Activated T-helper 17 cell treated with anti-CD3 and anti-CD28 coated beads, Interleukin-2, amount 50 U/mL, for 72 hours (primary cell): ENCODE measurements at regions not wholly inside any gene's neighbourhood (a gene's known extent, or its start where the extent isn't known, plus 50 kb on each side); places are given as distances from the start of the nearest gene placed in this dataset.

Source experiments
- ATAC-seq: fragments of 150-1000 bp; cut with Tn5 transposase; replicated peaks from 2 replicates; pipeline ENCODE4 v1.10.0; 2021; ENCODE audit warnings: mild to moderate bottlenecking, moderate library complexity
- H3K27ac Mint-ChIP-seq: one replicate; pipeline ENCODE4 v1.8.0; 2022; ENCODE audit warnings: mixed read lengths
- H3K27me3 Mint-ChIP-seq: one replicate; pipeline ENCODE4 v1.8.0; 2022; ENCODE audit warnings: mixed read lengths
- H3K36me3 Mint-ChIP-seq: one replicate; pipeline ENCODE4 v1.8.0; 2022; ENCODE audit warnings: low read depth, mild to moderate bottlenecking, mixed read lengths
- H3K4me1 Mint-ChIP-seq: one replicate; pipeline ENCODE4 v1.8.0; 2022; ENCODE audit warnings: mixed read lengths
- H3K4me3 Mint-ChIP-seq: one replicate; pipeline ENCODE4 v1.8.0; 2022; ENCODE audit warnings: mild to moderate bottlenecking, mixed read lengths
- H3K9me3 Mint-ChIP-seq: one replicate; pipeline ENCODE4 v1.8.0; 2022; ENCODE audit warnings: mixed read lengths

GRCh38 chr11:91625495-91625894 is 599.1 kb upstream of the FAT3 start:
- H3K36me3 Mint-ChIP-seq: no peaks in the 10 kb centered on the region
- no peaks in the 10 kb centered on the region for H3K4me1 Mint-ChIP-seq
- no peak overlapping the region for H3K4me3 Mint-ChIP-seq
- no peak overlapping the region for H3K27ac Mint-ChIP-seq
- ATAC-seq: no peak
- no peaks in the 10 kb centered on the region for H3K27me3 Mint-ChIP-seq
- peaks cover 6% of the 10 kb centered on the region for H3K9me3 Mint-ChIP-seq

GRCh38 chr11:91624021-91624420 is 600.6 kb upstream of the FAT3 start:
- no peaks in the 10 kb centered on the region for H3K36me3 Mint-ChIP-seq
- ATAC-seq: no peak
- no peak overlapping the region for H3K4me3 Mint-ChIP-seq
- H3K9me3 Mint-ChIP-seq: peaks cover 9% of the 10 kb centered on the region
- H3K27me3 Mint-ChIP-seq: no peaks in the 10 kb centered on the region
- no peaks in the 10 kb centered on the region for H3K4me1 Mint-ChIP-seq
- H3K27ac Mint-ChIP-seq: no peak overlapping the region

- Mint-ChIP-seq H3K9me3 (peaks cover 6% of the 10 kb centered on the region), H3K27ac (no peak overlapping the region), H3K36me3 (no peaks in the 10 kb centered on the region), H3K4me1 (no peaks in the 10 kb centered on the region), H3K4me3 (no peak overlapping the region), H3K27me3 (no peaks in the 10 kb centered on the region)
- no peak for ATAC-seq
Observed at GRCh38 chr11:91608677-91609076, 615.9 kb upstream of the FAT3 start.

GRCh38 chr11:91596111-91596510 is 628.5 kb upstream of the FAT3 start:
- peaks cover 21% of the 10 kb centered on the region for H3K9me3 Mint-ChIP-seq
- H3K27ac Mint-ChIP-seq: no peak overlapping the region
- no peak overlapping the region for H3K4me3 Mint-ChIP-seq
- no peaks in the 10 kb centered on the region for H3K36me3 Mint-ChIP-seq
- no peaks in the 10 kb centered on the region for H3K27me3 Mint-ChIP-seq
- no peaks in the 10 kb centered on the region for H3K4me1 Mint-ChIP-seq
- ATAC-seq: no peak

- H3K27ac Mint-ChIP-seq: no peak overlapping the region
- no peak for ATAC-seq
Observed at GRCh38 chr11:91591021-91591420, 633.6 kb upstream of the FAT3 start.

GRCh38 chr11:91587131-91587530 is 637.5 kb upstream of the FAT3 start:
- Mint-ChIP-seq H3K27me3 (no peaks in the 10 kb centered on the region), H3K4me1 (no peaks in the 10 kb centered on the region), H3K27ac (no peak overlapping the region), H3K36me3 (no peaks in the 10 kb centered on the region), H3K9me3 (peaks cover 25% of the 10 kb centered on the region), H3K4me3 (no peak overlapping the region)
- no peak for ATAC-seq

More at GRCh38 chr11:91591021-91591420, 633.6 kb upstream of the FAT3 start:
- Mint-ChIP-seq H3K4me1 (no peaks in the 10 kb centered on the region), H3K27me3 (no peaks in the 10 kb centered on the region), H3K4me3 (no peak overlapping the region), H3K9me3 (peaks cover 40% of the 10 kb centered on the region), H3K36me3 (no peaks in the 10 kb centered on the region)

GRCh38 chr11:91585035-91585801 is 639.4 kb upstream of the FAT3 start:
- Mint-ChIP-seq H3K27me3 (no peaks in the 10 kb centered on the region), H3K36me3 (no peaks in the 10 kb centered on the region), H3K9me3 (peaks cover 23% of the 10 kb centered on the region), H3K4me3 (no peak overlapping the region), H3K27ac (no peak overlapping the region), H3K4me1 (no peaks in the 10 kb centered on the region)
- no peak for ATAC-seq

GRCh38 chr11:91563176-91563575 is 661.4 kb upstream of the FAT3 start:
- H3K27me3 Mint-ChIP-seq: no peaks in the 10 kb centered on the region
- no peaks in the 10 kb centered on the region for H3K36me3 Mint-ChIP-seq
- H3K4me1 Mint-ChIP-seq: no peaks in the 10 kb centered on the region
- no peak for ATAC-seq
- H3K9me3 Mint-ChIP-seq: peaks cover 8% of the 10 kb centered on the region
- H3K4me3 Mint-ChIP-seq: no peak overlapping the region
- H3K27ac Mint-ChIP-seq: no peak overlapping the region

GRCh38 chr11:91560434-91560833 is 664.2 kb upstream of the FAT3 start:
- ATAC-seq: no peak
- H3K27me3 Mint-ChIP-seq: no peaks in the 10 kb centered on the region
- H3K9me3 Mint-ChIP-seq: peaks cover 11% of the 10 kb centered on the region
- H3K4me3 Mint-ChIP-seq: no peak overlapping the region
- H3K4me1 Mint-ChIP-seq: no peaks in the 10 kb centered on the region
- H3K36me3 Mint-ChIP-seq: no peaks in the 10 kb centered on the region
- H3K27ac Mint-ChIP-seq: no peak overlapping the region

GRCh38 chr11:91538065-91538464 is 686.6 kb upstream of the FAT3 start:
- Mint-ChIP-seq H3K27ac (no peak overlapping the region), H3K4me3 (no peak overlapping the region), H3K27me3 (no peaks in the 10 kb centered on the region), H3K4me1 (no peaks in the 10 kb centered on the region), H3K9me3 (peaks cover 19% of the 10 kb centered on the region), H3K36me3 (no peaks in the 10 kb centered on the region)
- ATAC-seq: no peak

GRCh38 chr11:91536366-91536765 is 688.3 kb upstream of the FAT3 start:
- H3K27ac Mint-ChIP-seq: no peak overlapping the region
- H3K36me3 Mint-ChIP-seq: no peaks in the 10 kb centered on the region
- H3K4me1 Mint-ChIP-seq: no peaks in the 10 kb centered on the region
- no peak for ATAC-seq
- H3K9me3 Mint-ChIP-seq: peaks cover 18% of the 10 kb centered on the region
- H3K4me3 Mint-ChIP-seq: no peak overlapping the region
- no peaks in the 10 kb centered on the region for H3K27me3 Mint-ChIP-seq

- Mint-ChIP-seq H3K9me3 (peaks cover 14% of the 10 kb centered on the region), H3K36me3 (no peaks in the 10 kb centered on the region), H3K4me3 (no peak overlapping the region), H3K27ac (no peak overlapping the region), H3K27me3 (no peaks in the 10 kb centered on the region), H3K4me1 (no peaks in the 10 kb centered on the region)
- ATAC-seq: no peak
Observed at GRCh38 chr11:91528965-91529364, 695.7 kb upstream of the FAT3 start.

- no peaks in the 10 kb centered on the region for H3K4me1 Mint-ChIP-seq
- no peak for ATAC-seq
Observed at GRCh38 chr11:91527380-91528030, 697.1 kb upstream of the FAT3 start.

GRCh38 chr11:91513734-91514133 is 710.9 kb upstream of the FAT3 start:
- H3K27me3 Mint-ChIP-seq: no peaks in the 10 kb centered on the region
- ATAC-seq: no peak
- H3K9me3 Mint-ChIP-seq: peaks cover 16% of the 10 kb centered on the region
- no peak overlapping the region for H3K27ac Mint-ChIP-seq
- H3K4me1 Mint-ChIP-seq: no peaks in the 10 kb centered on the region
- H3K4me3 Mint-ChIP-seq: no peak overlapping the region
- H3K36me3 Mint-ChIP-seq: no peaks in the 10 kb centered on the region

More at GRCh38 chr11:91527380-91528030, 697.1 kb upstream of the FAT3 start:
- Mint-ChIP-seq H3K36me3 (no peaks in the 10 kb centered on the region), H3K27me3 (no peaks in the 10 kb centered on the region), H3K9me3 (peaks cover 6% of the 10 kb centered on the region), H3K27ac (no peak overlapping the region), H3K4me3 (no peak overlapping the region)

GRCh38 chr11:91497847-91498246 is 726.8 kb upstream of the FAT3 start:
- H3K27ac Mint-ChIP-seq: no peak overlapping the region
- no peak overlapping the region for H3K4me3 Mint-ChIP-seq
- H3K9me3 Mint-ChIP-seq: peaks cover 9% of the 10 kb centered on the region
- ATAC-seq: no peak
- no peaks in the 10 kb centered on the region for H3K4me1 Mint-ChIP-seq
- no peaks in the 10 kb centered on the region for H3K36me3 Mint-ChIP-seq
- H3K27me3 Mint-ChIP-seq: no peaks in the 10 kb centered on the region
